HFFc6 (cell line): ENCODE measurements at regions not wholly inside any gene's neighbourhood (a gene's known extent, or its start where the extent isn't known, plus 50 kb on each side); places are given as distances from the start of the nearest gene placed in this dataset.

Experiments used
- DNase-seq: peaks from one replicate; pipeline ENCODE4 v3.0.0-alpha.2; 2018
- H3K27ac Mint-ChIP-seq: 2 replicates; pipeline ENCODE4 v1.8.0; 2020; ENCODE audit warnings: mild to moderate bottlenecking, mixed read lengths
- H3K27me3 Mint-ChIP-seq: 2 replicates; pipeline ENCODE4 v1.8.0; 2021; ENCODE audit warnings: mild to moderate bottlenecking, moderate library complexity, mixed read lengths; ENCODE audit not compliant: insufficient read depth
- H3K36me3 Mint-ChIP-seq: 2 replicates; pipeline ENCODE4 v1.8.0; 2021; ENCODE audit warnings: low read depth, mixed read lengths
- H3K4me1 Mint-ChIP-seq: 2 replicates; pipeline ENCODE4 v1.8.0; 2020; ENCODE audit warnings: low read depth, mixed read lengths
- H3K4me3 Mint-ChIP-seq: 2 replicates; pipeline ENCODE4 v1.8.0; 2020; ENCODE audit warnings: mild to moderate bottlenecking, moderate library complexity, mixed read lengths
- H3K9me3 Mint-ChIP-seq: 2 replicates; pipeline ENCODE4 v1.8.0; 2020; ENCODE audit warnings: mild to moderate bottlenecking, mixed read lengths
- CTCF ChIP-seq: fragments of 200-600 bp; sonication (generic); IDR thresholded peaks from 2 replicates; pipeline ENCODE4 v1.5.0; 2021; ENCODE audit warnings: antibody characterized with exemption, mild to moderate bottlenecking

DNA sequence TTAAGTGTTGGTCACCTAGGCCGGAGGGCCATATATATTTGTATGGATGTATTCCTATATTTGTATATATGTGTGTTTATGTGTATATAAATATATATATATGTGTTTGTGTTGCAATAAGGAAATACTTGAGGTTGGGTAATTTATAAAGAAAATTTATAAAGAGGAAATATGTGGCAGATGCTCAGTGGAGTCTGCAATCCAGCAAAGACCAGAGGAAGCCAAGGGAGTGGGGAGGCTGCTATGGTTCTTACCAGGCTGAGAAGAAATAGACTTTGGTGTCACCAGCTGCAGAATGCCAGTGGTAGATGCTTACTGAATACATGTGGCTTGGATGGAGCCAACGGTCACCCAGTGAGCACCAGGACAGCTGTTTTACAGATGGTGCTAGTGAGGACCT is 97.4 kb upstream of the ELOVL5 start:
- peaks cover 9% of the 10 kb centered on the region for H3K27me3 Mint-ChIP-seq
- H3K4me1 Mint-ChIP-seq, result peaks cover 10% of the 10 kb centered on the region
- no peaks in the 10 kb centered on the region for H3K36me3 Mint-ChIP-seq
- no peak for DNase-seq
- peaks cover 4% of the 10 kb centered on the region; the same call in 1 of the 2 replicates for H3K9me3 Mint-ChIP-seq
- TF ChIP-seq CTCF, result no peak
- no peak overlapping the region for H3K4me3 Mint-ChIP-seq
- H3K27ac Mint-ChIP-seq, result no peak overlapping the region

- no peak for DNase-seq
Observed at GRCh38 chr6:53441761-53442160, 93.0 kb upstream of the ELOVL5 start.

GRCh38 chr6:53441035-53441493 is 92.3 kb upstream of the ELOVL5 start:
- DNase-seq, result no peak

More at GRCh38 chr6:53441761-53442160, 93.0 kb upstream of the ELOVL5 start:
- no peak for TF ChIP-seq CTCF
- peaks cover 50% of the 10 kb centered on the region for H3K4me1 Mint-ChIP-seq
- H3K36me3 Mint-ChIP-seq, result no peaks in the 10 kb centered on the region
- H3K27me3 Mint-ChIP-seq, result peaks cover 5% of the 10 kb centered on the region
- no peak overlapping the region for H3K4me3 Mint-ChIP-seq
- no peak overlapping the region for H3K27ac Mint-ChIP-seq
- no peaks in the 10 kb centered on the region for H3K9me3 Mint-ChIP-seq

DNA sequence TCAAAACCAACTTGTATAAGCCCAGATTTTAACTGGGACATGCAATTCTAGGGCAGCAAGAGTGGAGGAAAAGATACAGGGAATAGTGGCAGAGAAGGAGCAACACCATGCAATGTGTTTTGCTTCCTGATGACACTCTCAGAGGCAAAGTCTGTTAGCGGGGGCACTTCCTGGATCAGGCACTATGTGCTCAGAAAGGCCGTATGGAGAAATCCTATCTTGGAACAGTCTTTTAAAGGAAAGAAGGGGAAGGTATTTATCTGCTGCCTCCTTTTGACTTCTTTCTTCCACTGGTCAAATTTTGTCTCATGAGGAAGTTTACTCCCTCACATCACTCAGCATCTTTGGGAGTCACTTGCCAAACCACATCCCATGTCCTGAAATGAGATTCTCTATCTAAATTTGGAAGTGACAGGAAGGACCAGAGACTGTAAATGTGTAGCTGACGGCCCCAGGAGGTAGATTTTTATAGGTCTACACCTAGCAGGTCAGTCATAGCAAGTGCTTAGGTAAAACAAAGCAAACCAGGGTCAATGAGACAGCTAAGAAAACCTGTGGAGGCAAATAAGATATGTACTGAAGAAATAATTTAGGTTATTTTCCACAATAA is 91.7 kb upstream of the ELOVL5 start:
- DNase-seq, result no peak
- no peak overlapping the region for H3K27ac Mint-ChIP-seq
- H3K27me3 Mint-ChIP-seq, result peaks cover 4% of the 10 kb centered on the region
- no peaks in the 10 kb centered on the region for H3K9me3 Mint-ChIP-seq
- H3K4me3 Mint-ChIP-seq, result no peak overlapping the region
- H3K4me1 Mint-ChIP-seq, result peaks cover 53% of the 10 kb centered on the region
- no peak for TF ChIP-seq CTCF
- H3K36me3 Mint-ChIP-seq, result no peaks in the 10 kb centered on the region

More at GRCh38 chr6:53441035-53441493, 92.3 kb upstream of the ELOVL5 start:
- no peaks in the 10 kb centered on the region for H3K36me3 Mint-ChIP-seq
- H3K9me3 Mint-ChIP-seq, result no peaks in the 10 kb centered on the region
- no peak overlapping the region for H3K4me3 Mint-ChIP-seq
- peaks cover 4% of the 10 kb centered on the region for H3K27me3 Mint-ChIP-seq
- H3K27ac Mint-ChIP-seq, result no peak overlapping the region; the same call in 1 of the 2 replicates
- H3K4me1 Mint-ChIP-seq, result peaks cover 53% of the 10 kb centered on the region
- TF ChIP-seq CTCF, result no peak

DNA sequence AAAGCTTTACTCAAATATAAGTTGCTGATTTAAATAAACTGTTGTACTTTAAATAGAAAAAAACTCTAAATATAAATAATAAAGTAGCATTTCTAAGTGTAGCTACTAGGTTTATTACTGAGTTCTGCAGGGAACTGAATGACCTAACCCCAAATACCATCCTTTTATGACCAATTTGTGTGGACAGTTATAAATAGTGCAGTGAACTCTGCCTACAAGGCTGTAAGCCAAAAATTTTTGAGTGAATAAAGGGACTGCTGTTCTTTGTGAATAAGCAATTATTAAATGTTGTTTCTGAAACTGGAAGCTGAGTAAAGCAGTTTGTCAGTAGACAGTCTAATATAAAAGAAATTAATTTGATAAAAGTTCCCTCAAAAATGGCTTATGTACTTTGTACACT is 90.8 kb upstream of the ELOVL5 start:
- no peak overlapping the region for H3K4me3 Mint-ChIP-seq
- TF ChIP-seq CTCF, result no peak
- no peaks in the 10 kb centered on the region for H3K9me3 Mint-ChIP-seq
- peaks cover 4% of the 10 kb centered on the region for H3K27me3 Mint-ChIP-seq
- peak; percentile 71 for DNase-seq
- H3K27ac Mint-ChIP-seq, result no peak overlapping the region
- H3K36me3 Mint-ChIP-seq, result no peaks in the 10 kb centered on the region
- H3K4me1 Mint-ChIP-seq, result peaks cover 53% of the 10 kb centered on the region
